GM12864 (cell line): ENCODE measurements at regions not wholly inside any gene's neighbourhood (a gene's known extent, or its start where the extent isn't known, plus 50 kb on each side); places are given as distances from the start of the nearest gene placed in this dataset.

Source experiments
- DNase-seq: peaks from one replicate; pipeline ENCODE4 v3.0.0-alpha.2; 2011; ENCODE audit warnings: low read depth
- H3K4me3 ChIP-seq: 2 replicates; pipeline ENCODE4 v1.5.1; 2011; ENCODE audit warnings: mild to moderate bottlenecking, low read depth, low read length, control low read depth
- TF ChIP-seq, protein P1 (sequence below): IDR thresholded peaks from 2 replicates; pipeline ENCODE4 v1.5.1; 2011; ENCODE audit warnings: low read depth, mild to moderate bottlenecking, moderate library complexity, low read length, control low read depth, inconsistent platforms; ENCODE audit errors: missing control alignments

DNA sequence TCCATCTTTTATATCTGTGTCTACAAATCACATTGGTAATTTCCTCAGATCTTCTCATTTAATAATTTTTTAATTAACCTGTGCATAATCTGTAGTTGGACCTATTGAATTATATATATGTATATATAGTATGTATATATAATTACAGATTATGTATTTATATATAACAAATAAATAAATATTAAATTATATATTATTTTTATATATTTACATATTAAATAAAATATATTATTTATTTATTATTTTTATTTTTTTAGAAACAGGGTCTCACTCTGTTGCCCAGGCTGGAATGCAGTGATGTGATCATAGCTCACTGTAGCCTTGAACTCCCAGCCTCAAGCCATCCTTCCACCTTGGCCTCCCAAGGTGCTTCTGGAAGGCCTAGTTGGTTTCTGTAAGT is 197.9 kb downstream of the FGF9 start:
- DNase-seq = no peak
- TF ChIP-seq, protein P1, sequence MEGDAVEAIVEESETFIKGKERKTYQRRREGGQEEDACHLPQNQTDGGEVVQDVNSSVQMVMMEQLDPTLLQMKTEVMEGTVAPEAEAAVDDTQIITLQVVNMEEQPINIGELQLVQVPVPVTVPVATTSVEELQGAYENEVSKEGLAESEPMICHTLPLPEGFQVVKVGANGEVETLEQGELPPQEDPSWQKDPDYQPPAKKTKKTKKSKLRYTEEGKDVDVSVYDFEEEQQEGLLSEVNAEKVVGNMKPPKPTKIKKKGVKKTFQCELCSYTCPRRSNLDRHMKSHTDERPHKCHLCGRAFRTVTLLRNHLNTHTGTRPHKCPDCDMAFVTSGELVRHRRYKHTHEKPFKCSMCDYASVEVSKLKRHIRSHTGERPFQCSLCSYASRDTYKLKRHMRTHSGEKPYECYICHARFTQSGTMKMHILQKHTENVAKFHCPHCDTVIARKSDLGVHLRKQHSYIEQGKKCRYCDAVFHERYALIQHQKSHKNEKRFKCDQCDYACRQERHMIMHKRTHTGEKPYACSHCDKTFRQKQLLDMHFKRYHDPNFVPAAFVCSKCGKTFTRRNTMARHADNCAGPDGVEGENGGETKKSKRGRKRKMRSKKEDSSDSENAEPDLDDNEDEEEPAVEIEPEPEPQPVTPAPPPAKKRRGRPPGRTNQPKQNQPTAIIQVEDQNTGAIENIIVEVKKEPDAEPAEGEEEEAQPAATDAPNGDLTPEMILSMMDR = no peak

DNA sequence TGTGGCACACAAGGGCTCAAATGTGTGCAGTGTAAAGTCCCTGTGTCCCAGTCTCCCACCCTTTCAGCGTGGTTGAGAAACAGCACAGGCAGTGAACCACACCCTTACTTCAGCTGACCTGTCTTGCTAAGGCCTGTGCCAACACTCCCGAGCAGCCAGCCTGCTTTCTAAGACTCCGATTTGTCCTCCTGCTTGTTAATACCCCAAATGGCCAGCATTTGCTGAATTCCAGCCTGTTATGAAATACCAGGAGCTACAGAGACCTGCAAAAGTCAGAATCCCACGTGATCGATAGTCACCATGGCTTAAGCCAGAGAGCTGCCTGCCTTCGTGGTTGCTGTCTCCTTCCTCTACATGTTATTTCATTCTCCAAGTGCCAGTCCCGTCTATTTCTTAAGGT is 200.5 kb downstream of the FGF9 start:
- TF ChIP-seq, protein P1 = no peak
- H3K4me3 ChIP-seq = no peak overlapping the region
- DNase-seq = no peak

More for the DNA sequence above, 197.9 kb downstream of the FGF9 start:
- no peak overlapping the region for H3K4me3 ChIP-seq

DNA sequence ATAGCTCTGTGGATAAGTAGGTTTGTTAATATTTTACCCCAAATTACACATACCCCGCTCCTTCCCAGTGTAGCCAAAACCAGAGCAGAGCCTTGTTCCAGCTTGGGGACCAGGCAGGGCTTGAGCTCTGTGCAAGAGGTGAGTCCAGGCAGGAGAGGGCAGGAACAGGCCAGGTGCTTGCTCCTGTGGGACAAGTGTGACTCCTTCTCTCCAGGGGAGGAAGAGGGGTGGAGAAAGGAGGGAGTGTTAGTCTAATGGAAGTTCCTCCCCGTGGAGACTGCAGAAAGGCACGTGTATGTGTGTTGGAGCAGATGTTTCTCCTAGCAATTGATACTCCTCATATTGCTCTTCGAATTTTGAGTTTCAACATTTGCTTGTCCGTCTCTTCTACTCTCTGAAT is 201.0 kb downstream of the FGF9 start:
- DNase-seq = no peak
- TF ChIP-seq, protein P1 = no peak
- H3K4me3 ChIP-seq = no peak overlapping the region

DNA sequence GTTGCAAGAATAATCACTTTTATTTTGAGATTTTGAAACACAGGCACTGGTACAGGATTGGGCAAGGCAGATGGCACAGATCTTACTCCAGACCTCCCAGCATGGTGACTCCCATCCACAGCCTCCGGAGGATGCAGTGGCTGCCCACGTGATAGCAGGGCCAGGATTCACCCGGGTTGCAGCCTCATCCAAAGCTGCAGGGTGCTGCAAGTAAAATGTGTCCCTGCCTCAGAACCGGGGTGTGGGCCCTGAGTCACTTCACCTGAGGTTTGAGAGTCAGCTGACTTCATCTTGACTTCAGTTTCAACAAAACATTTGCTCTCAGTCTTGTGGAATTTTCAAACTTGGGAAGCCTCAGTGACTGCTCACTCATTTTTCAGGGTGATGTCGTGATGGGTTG is 201.9 kb downstream of the FGF9 start:
- TF ChIP-seq, protein P1 = no peak
- H3K4me3 ChIP-seq = no peak overlapping the region
- DNase-seq = no peak

DNA sequence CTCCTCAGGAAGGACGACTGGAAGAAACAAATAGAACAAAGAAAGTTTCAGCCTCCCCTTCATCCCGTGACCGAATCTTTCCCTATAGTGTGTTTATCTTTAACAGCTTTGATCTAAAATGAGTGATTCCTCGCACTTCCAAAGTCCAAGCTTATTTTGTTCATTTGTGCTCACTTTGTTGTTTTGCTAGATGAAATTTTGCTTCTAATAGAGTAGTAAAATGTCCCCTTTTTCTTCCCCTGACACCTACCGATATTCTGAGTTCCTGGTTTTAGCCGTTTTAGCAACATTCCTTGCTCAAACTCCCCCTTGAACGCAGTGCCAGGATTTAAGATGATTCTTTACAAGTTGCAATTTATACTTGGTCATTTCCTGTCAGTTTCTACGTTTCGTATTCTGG is 204.2 kb downstream of the FGF9 start:
- TF ChIP-seq, protein P1 = no peak
- no peak for DNase-seq
- no peak overlapping the region for H3K4me3 ChIP-seq

DNA sequence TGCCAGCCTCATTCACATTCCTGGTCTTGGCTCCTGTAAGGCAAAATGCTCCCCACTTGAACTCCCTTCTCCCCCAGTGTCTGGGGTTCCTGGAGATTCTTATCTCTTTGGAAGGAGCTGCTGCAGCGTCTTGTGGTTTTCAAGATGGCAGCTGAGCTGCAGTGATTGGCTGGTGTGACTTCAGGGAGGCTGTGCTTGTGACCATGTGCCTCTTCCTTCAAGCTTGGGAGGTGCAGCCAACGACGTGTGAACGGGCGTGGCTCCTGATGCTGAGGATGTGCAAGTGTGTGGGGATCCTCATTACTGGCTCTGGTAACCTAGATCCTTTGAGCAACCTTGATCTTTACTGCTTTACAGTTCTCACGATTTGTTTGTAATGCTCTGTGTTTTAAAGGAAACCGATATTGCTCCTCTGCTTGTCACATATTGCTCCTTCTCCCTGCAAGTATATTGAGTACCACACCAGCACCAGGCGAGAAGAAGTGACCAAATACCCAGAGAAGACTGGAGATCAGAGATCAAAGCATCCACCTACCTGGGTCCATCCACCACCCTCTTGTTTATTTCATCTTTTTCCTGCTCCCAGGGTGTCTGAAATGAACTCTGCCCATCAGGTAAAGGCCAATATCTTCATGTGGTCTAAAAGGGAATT is 208.5 kb downstream of the FGF9 start:
- DNase-seq = no peak
- H3K4me3 ChIP-seq = no peak overlapping the region
- TF ChIP-seq, protein P1 = no peak

DNA sequence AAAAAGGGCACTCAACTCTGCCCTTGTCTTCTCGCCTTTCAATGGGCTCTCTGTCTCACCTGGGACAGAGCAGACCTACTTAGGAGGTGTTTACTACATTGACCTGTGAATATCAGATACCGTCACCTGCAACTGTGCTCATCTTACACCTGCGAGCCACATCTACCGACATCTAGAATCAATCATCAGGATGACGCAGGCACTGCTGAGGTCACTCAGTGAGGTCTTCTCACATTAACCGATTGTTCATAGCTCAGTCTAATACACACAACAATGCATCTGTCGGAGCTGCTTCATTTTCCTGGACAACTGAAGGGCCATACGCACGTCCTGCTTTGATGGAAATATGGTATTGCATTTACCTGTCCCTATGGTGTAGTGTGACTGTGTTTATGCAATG is 211.9 kb downstream of the FGF9 start:
- no peak for DNase-seq
- H3K4me3 ChIP-seq = no peak overlapping the region
- TF ChIP-seq, protein P1 = no peak
